MM.1S (cell line): ENCODE measurements at regions not wholly inside any gene's neighbourhood (a gene's known extent, or its start where the extent isn't known, plus 50 kb on each side); places are given as distances from the start of the nearest gene placed in this dataset.

Experiments used
- EZH2 ChIP-seq: fragments of 300-600 bp; sonication (generic); optimal IDR thresholded peaks from 2 replicates; pipeline ENCODE3; 2017; ENCODE audit warnings: low read depth, mild to moderate bottlenecking, antibody characterized with exemption, low read length, mixed read lengths
- EZH2phosphoT487 ChIP-seq: fragments of 300-600 bp; sonication (generic); IDR thresholded peaks from 2 replicates; pipeline ENCODE4 v1.6.1; 2018; ENCODE audit warnings: antibody characterized with exemption, low read length
- TF ChIP-seq, protein P1 (sequence below): fragments of 300-600 bp; sonication (generic); IDR thresholded peaks from 2 replicates; pipeline ENCODE4 v1.5.1; 2016; ENCODE audit warnings: antibody characterized with exemption, low read length, mixed read lengths

DNA sequence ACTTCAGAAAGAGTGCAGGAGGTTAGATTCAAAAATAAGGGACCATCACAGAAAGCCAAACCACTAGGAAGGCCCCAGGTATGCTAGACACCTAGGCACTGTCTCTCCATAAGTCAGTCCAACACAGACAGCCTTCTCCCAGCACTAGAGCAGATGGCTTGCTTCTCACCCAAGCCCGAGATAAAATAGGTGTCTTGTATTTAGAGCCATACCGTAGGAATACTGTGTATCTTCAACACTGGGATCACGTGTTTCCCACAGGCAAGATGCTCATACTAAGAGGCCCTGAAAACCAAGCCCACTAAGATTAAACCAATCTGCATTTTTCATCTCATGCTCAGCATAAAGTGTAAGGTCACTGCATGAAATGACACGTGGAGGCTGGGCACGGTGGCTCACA is 223.3 kb upstream of the KAZN start:
- TF ChIP-seq, protein P1, sequence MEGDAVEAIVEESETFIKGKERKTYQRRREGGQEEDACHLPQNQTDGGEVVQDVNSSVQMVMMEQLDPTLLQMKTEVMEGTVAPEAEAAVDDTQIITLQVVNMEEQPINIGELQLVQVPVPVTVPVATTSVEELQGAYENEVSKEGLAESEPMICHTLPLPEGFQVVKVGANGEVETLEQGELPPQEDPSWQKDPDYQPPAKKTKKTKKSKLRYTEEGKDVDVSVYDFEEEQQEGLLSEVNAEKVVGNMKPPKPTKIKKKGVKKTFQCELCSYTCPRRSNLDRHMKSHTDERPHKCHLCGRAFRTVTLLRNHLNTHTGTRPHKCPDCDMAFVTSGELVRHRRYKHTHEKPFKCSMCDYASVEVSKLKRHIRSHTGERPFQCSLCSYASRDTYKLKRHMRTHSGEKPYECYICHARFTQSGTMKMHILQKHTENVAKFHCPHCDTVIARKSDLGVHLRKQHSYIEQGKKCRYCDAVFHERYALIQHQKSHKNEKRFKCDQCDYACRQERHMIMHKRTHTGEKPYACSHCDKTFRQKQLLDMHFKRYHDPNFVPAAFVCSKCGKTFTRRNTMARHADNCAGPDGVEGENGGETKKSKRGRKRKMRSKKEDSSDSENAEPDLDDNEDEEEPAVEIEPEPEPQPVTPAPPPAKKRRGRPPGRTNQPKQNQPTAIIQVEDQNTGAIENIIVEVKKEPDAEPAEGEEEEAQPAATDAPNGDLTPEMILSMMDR = no peak
- TF ChIP-seq EZH2 (no peak), EZH2phosphoT487 (no peak)
